Esophagus muscularis mucosa (tissue), 4 donors: ENCODE measurements at regions not wholly inside any gene's neighbourhood (a gene's known extent, or its start where the extent isn't known, plus 50 kb on each side); places are given as distances from the start of the nearest gene placed in this dataset.

Source experiments
- EP300 ChIP-seq: sonication (generic); formaldehyde crosslinking; IDR thresholded peaks from one replicate; pipeline ENCODE4 v1.6.1; 2017; ENCODE audit warnings: antibody characterized with exemption
- POLR2A ChIP-seq: fragments of 450-650 bp; IDR thresholded peaks from one replicate; pipeline ENCODE4 v1.6.1; 2017; ENCODE audit warnings: antibody characterized with exemption, moderate library complexity, mild to moderate bottlenecking, low read depth
- POLR2AphosphoS5 ChIP-seq, 2 donors: sonication (generic); formaldehyde crosslinking; IDR thresholded peaks; one replicate each; pipeline ENCODE4 v1.6.1; 2017; ENCODE audit warnings: antibody characterized with exemption in 2 of 2
- TF ChIP-seq, protein P1 (sequence below), 3 experiments: fragments of 200-600 bp in 2 of 3; fragments of 450-650 bp in 1 of 3; sonication (generic) in 2 of 3; IDR thresholded peaks; one replicate each; pipeline ENCODE4 v1.5.1; 2017 to 2019; ENCODE audit warnings: antibody characterized with exemption in 3 of 3, mild to moderate bottlenecking in 2 of 3, moderate library complexity in 1 of 3

DNA sequence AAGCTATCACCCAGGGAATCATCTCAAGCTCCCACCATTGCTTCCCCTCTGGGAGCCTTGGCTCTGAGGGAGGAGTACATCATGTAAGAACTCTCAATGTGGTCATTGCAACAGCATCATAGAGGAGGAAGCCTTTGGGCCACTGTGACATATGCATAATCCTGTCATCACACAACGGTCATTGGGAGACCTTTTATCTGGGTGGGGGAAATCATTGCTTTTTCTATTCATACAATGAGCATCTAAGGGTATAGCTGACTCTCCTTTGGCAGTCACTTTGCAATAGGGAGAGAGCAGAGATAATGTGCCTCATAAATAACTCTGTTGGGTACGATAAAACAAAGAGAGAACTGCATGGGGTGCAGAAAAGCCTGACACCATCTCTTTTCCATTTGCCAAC, 155.2 kb upstream of the KCNIP4 start:
- TF ChIP-seq, protein P1, sequence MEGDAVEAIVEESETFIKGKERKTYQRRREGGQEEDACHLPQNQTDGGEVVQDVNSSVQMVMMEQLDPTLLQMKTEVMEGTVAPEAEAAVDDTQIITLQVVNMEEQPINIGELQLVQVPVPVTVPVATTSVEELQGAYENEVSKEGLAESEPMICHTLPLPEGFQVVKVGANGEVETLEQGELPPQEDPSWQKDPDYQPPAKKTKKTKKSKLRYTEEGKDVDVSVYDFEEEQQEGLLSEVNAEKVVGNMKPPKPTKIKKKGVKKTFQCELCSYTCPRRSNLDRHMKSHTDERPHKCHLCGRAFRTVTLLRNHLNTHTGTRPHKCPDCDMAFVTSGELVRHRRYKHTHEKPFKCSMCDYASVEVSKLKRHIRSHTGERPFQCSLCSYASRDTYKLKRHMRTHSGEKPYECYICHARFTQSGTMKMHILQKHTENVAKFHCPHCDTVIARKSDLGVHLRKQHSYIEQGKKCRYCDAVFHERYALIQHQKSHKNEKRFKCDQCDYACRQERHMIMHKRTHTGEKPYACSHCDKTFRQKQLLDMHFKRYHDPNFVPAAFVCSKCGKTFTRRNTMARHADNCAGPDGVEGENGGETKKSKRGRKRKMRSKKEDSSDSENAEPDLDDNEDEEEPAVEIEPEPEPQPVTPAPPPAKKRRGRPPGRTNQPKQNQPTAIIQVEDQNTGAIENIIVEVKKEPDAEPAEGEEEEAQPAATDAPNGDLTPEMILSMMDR (IDR thresholded peaks at IDR 0.05) = no peak
- TF ChIP-seq POLR2A (no peak), POLR2AphosphoS5 (IDR thresholded peaks at IDR 0.05) (no peak), EP300 (no peak)
